PC-9 (cell line): ENCODE measurements at regions not wholly inside any gene's neighbourhood (a gene's known extent, or its start where the extent isn't known, plus 50 kb on each side); places are given as distances from the start of the nearest gene placed in this dataset.

Source experiments
- BruUV-seq: library from RNA; stranded (reverse); fragments of 400-500 nt; replicated peaks from 2 replicates; lab custom pipeline; 2021; lab: Mats Ljungman, UMichigan
- CTCF ChIA-PET: fragments of 300-600 bp; sonication (Branson Sonifier 250); formaldehyde crosslinking; loops from one replicate; lab custom pipeline; 2022; ENCODE audit warnings: antibody characterized with exemption; lab: Charles Lee
- POLR2A ChIA-PET: fragments of 300-600 bp; sonication (Branson Sonifier 250); formaldehyde crosslinking; loops from one replicate; lab custom pipeline; 2022; ENCODE audit warnings: antibody characterized with exemption; ENCODE audit not compliant: unreplicated experiment; lab: Charles Lee
- DNase-seq, 2 experiments: peaks; one replicate each; pipeline versions ENCODE4 v3.0.0 to v3.0.0-alpha.2; 2015 to 2022; ENCODE audit warnings: mixed read lengths in 1 of 2
- H2AFZ ChIP-seq: fragments of 200-600 bp; sonication (generic); 2 replicates; pipeline ENCODE4 v1.8.1; 2017; ENCODE audit warnings: antibody characterized with exemption
- H3F3A ChIP-seq: fragments of 200-600 bp; sonication (generic); 2 replicates; pipeline ENCODE4 v1.8.1; 2017; ENCODE audit warnings: antibody characterized with exemption, mild to moderate bottlenecking, low read depth; ENCODE audit not compliant: insufficient read depth
- H3K27ac ChIP-seq: fragments of 200-600 bp; sonication (generic); 2 replicates; pipeline ENCODE4 v1.6.1; 2016; ENCODE audit warnings: mixed run types
- H3K27me3 ChIP-seq: fragments of 200-600 bp; sonication (generic); 2 replicates; pipeline ENCODE4 v1.6.1; 2016; ENCODE audit warnings: low read depth, mixed run types; ENCODE audit not compliant: insufficient read depth
- H3K36me3 ChIP-seq: fragments of 200-600 bp; sonication (generic); 2 replicates; pipeline ENCODE4 v1.6.1; 2016; ENCODE audit warnings: low read depth, mixed run types
- H3K4me1 ChIP-seq: fragments of 200-600 bp; sonication (generic); replicated peaks from 2 replicates; pipeline ENCODE4 v1.6.1; 2016; ENCODE audit warnings: mixed run types; ENCODE audit not compliant: insufficient read depth
- H3K4me2 ChIP-seq: fragments of 200-600 bp; sonication (generic); 2 replicates; pipeline ENCODE4 v1.6.1; 2017; ENCODE audit warnings: mixed run types
- H3K4me3 ChIP-seq: fragments of 200-600 bp; sonication (generic); 2 replicates; pipeline ENCODE4 v1.6.1; 2016; ENCODE audit warnings: mixed run types
- H3K79me2 ChIP-seq: fragments of 200-600 bp; sonication (generic); 2 replicates; pipeline ENCODE4 v1.6.1; 2017; ENCODE audit warnings: low read depth, mixed run types
- H3K9me2 ChIP-seq: fragments of 200-600 bp; sonication (generic); 2 replicates; pipeline ENCODE4 v1.8.1; 2017; ENCODE audit warnings: mild to moderate bottlenecking; ENCODE audit not compliant: insufficient read depth
- H3K9me3 ChIP-seq: fragments of 200-600 bp; sonication (generic); 2 replicates; pipeline ENCODE4 v1.8.1; 2016; ENCODE audit warnings: low read depth; ENCODE audit not compliant: insufficient read depth
- H4K20me1 ChIP-seq: fragments of 200-600 bp; sonication (generic); 2 replicates; pipeline ENCODE4 v1.8.1; 2017; ENCODE audit not compliant: insufficient read depth
- EZH2 ChIP-seq: fragments of 200-600 bp; sonication (generic); IDR thresholded peaks from 2 replicates; pipeline ENCODE4 v1.8.0; 2017; ENCODE audit warnings: antibody characterized with exemption, low read depth
- intact Hi-C: fragments of 100-400 bp; cut with micrococcal nuclease; formaldehyde crosslinking; loops from one replicate; pipeline ENCODE4 v1.10.0; 2022; ENCODE audit not compliant: unreplicated experiment
- TF ChIP-seq, protein P1 (sequence below): fragments of 200-600 bp; sonication (generic); conservative IDR thresholded peaks from 2 replicates; pipeline ENCODE4 v1.6.1; 2017; ENCODE audit warnings: mixed run types, antibody characterized with exemption, mild to moderate bottlenecking, moderate library complexity

DNA sequence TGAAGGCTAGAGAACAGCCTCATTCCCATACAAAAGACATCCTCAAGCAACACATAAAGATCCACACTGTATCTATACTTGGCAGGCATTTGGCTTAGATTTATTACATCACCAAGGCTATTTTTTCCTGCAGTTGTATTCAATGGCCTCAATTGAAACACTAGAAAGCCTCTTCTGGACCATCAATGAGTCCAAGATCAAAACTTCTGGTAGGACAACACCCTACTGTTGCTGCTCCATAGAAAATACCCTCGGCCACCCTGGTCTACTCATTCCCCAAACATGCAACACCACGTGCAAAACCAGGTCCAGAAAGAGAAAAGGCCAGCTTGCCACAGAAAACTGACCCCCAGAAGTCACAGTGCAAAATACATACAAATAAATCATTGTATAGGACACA, 56.9 kb upstream of the CADM1 start:
- intact Hi-C loops: no loop called here
- no peaks in the 10 kb centered on the region for H3K36me3 ChIP-seq
- no peaks in the 10 kb centered on the region for H3K9me3 ChIP-seq
- CTCF ChIA-PET: no interaction called here
- TF ChIP-seq EZH2: no peak
- no peak overlapping the region for H2AFZ ChIP-seq
- no peak overlapping the region for H3K4me3 ChIP-seq
- no peaks in the 10 kb centered on the region for H3F3A ChIP-seq
- peaks cover 22% of the 10 kb centered on the region; the same call in 1 of the 2 replicates for H3K27me3 ChIP-seq
- H3K79me2 ChIP-seq: no peaks in the 10 kb centered on the region
- no peak overlapping the region for H3K27ac ChIP-seq
- no peak for DNase-seq
- no peaks in the 10 kb centered on the region for H3K4me1 ChIP-seq
- H3K9me2 ChIP-seq: no peaks in the 10 kb centered on the region
- no peaks in the 10 kb centered on the region for H4K20me1 ChIP-seq
- BruUV-seq: no TSS peak
- no peak overlapping the region for H3K4me2 ChIP-seq
- POLR2A ChIA-PET: no interaction called here

DNA sequence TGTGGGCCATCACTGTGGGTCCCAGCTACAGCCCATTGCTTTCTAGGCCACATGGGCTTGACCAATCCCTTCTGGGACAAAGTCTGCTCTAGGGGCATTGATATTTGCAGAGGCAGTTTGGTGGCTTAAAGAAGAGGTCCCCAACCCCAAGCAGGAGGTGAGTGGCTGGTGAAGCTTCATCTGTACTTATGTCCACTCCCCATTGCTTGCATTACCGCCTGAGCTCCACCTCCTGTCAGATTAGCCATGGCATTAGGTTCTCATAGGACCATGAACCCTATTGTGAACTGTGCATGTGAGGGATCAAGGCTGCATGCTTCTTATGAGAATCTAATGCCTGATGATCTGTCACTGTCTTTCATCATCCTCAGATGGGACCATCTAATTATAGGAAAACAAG, 54.4 kb upstream of the CADM1 start:
- no peak for DNase-seq
- Histone ChIP-seq H2AFZ (no peak overlapping the region), H3F3A (no peaks in the 10 kb centered on the region), H3K4me2 (no peak overlapping the region), H3K9me3 (no peaks in the 10 kb centered on the region), H3K27ac (no peak overlapping the region), H3K27me3 (0 out of 2 replicates have a peak, but pooled peaks cover 4% of the 10 kb centered on the region), H4K20me1 (no peaks in the 10 kb centered on the region), H3K4me1 (no peaks in the 10 kb centered on the region), H3K9me2 (no peaks in the 10 kb centered on the region), H3K79me2 (no peaks in the 10 kb centered on the region), H3K4me3 (no peak overlapping the region), H3K36me3 (no peaks in the 10 kb centered on the region)
- POLR2A ChIA-PET: no interaction called here
- no TSS peak for BruUV-seq
- CTCF ChIA-PET: no interaction called here
- TF ChIP-seq, protein P1, sequence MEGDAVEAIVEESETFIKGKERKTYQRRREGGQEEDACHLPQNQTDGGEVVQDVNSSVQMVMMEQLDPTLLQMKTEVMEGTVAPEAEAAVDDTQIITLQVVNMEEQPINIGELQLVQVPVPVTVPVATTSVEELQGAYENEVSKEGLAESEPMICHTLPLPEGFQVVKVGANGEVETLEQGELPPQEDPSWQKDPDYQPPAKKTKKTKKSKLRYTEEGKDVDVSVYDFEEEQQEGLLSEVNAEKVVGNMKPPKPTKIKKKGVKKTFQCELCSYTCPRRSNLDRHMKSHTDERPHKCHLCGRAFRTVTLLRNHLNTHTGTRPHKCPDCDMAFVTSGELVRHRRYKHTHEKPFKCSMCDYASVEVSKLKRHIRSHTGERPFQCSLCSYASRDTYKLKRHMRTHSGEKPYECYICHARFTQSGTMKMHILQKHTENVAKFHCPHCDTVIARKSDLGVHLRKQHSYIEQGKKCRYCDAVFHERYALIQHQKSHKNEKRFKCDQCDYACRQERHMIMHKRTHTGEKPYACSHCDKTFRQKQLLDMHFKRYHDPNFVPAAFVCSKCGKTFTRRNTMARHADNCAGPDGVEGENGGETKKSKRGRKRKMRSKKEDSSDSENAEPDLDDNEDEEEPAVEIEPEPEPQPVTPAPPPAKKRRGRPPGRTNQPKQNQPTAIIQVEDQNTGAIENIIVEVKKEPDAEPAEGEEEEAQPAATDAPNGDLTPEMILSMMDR: no peak
- intact Hi-C loops: no loop called here

DNA sequence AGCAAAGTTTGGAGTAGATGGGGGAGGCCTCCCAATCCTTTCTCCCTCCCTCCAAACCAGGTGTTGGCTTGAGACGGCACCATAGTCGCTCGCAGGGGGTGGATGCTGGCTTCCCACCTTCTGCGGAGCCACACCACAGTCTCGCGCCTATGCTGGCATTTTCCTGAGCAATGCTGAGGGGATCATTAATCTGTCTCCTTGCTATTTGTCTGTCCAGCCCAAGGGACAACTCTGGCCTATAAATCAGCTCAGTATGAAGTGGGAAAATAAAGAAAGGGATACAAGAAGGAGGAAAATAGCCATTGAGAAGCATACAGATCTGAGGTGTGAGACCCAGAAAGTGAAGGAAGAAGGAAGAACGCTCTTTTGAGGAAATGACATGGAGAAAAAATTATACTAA, 53.5 kb upstream of the CADM1 start:
- H3K4me3 ChIP-seq: no peak overlapping the region
- intact Hi-C loops: no loop called here
- POLR2A ChIA-PET: no interaction called here
- no TSS peak for BruUV-seq
- DNase-seq: no peak
- no peaks in the 10 kb centered on the region for H4K20me1 ChIP-seq
- H2AFZ ChIP-seq: no peak overlapping the region
- no peaks in the 10 kb centered on the region for H3K27me3 ChIP-seq
- H3K9me2 ChIP-seq: no peaks in the 10 kb centered on the region
- no peaks in the 10 kb centered on the region for H3K9me3 ChIP-seq
- no peaks in the 10 kb centered on the region for H3F3A ChIP-seq
- no peaks in the 10 kb centered on the region for H3K79me2 ChIP-seq
- H3K4me1 ChIP-seq: no peaks in the 10 kb centered on the region
- no peaks in the 10 kb centered on the region for H3K36me3 ChIP-seq
- CTCF ChIA-PET: no interaction called here
- H3K27ac ChIP-seq: no peak overlapping the region
- no peak overlapping the region for H3K4me2 ChIP-seq
- TF ChIP-seq, protein P1: no peak
- TF ChIP-seq EZH2: no peak

DNA sequence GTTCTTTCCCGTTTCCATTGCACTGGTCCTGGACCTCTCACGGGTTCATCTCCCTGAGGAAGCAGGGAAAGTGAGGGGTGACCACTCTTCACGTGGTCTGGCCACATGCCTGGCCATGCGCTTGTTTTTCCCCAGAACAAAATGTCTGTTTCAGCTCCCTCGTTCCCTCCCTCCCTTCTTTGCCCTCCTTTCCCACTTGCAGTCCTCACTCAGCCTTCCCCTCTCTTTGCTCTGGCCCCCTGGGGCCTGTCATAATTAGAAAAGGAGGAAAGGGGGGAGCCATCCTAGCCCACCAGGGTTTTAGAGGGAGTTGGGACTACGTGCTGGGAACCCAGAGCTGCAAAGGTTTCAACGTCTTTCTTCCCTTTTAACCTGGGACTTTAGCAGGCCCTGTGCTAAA, 52.8 kb upstream of the CADM1 start:
- Histone ChIP-seq H3K36me3 (no peaks in the 10 kb centered on the region), H3F3A (no peaks in the 10 kb centered on the region), H3K4me2 (no peak overlapping the region), H3K27me3 (peaks cover 2% of the 10 kb centered on the region; the same call in 1 of the 2 replicates), H3K4me1 (no peaks in the 10 kb centered on the region), H3K79me2 (no peaks in the 10 kb centered on the region), H3K4me3 (no peak overlapping the region), H3K9me2 (no peaks in the 10 kb centered on the region), H3K27ac (no peak overlapping the region), H3K9me3 (no peaks in the 10 kb centered on the region), H4K20me1 (no peaks in the 10 kb centered on the region), H2AFZ (no peak overlapping the region)
- CTCF ChIA-PET: no interaction called here
- BruUV-seq: no TSS peak
- intact Hi-C loops: no loop called here
- TF ChIP-seq, protein P1: no peak
- no peak for TF ChIP-seq EZH2
- no peak for DNase-seq
- POLR2A ChIA-PET: no interaction called here
